Stimulated activated CD4-positive, alpha-beta T cell treated with anti-CD3 and anti-CD28 coated beads, Interleukin-2, amount 100 ng/mL, for 48 hours (primary cell): ENCODE measurements at regions not wholly inside any gene's neighbourhood (a gene's known extent, or its start where the extent isn't known, plus 50 kb on each side); places are given as distances from the start of the nearest gene placed in this dataset.
A peak's percentile ranks its signal among the peaks of the same experiment; 100 is the strongest.
"Not testable (repeated sequence)": the region's sequence is repeated elsewhere in the genome, so short reads cannot be mapped to it uniquely, and the experiment has no call there.

ENCODE experiments used
- DNase-seq, 2 donors: peaks; one replicate each; pipeline ENCODE4 v3.0.0-alpha.2; 2020

DNA sequence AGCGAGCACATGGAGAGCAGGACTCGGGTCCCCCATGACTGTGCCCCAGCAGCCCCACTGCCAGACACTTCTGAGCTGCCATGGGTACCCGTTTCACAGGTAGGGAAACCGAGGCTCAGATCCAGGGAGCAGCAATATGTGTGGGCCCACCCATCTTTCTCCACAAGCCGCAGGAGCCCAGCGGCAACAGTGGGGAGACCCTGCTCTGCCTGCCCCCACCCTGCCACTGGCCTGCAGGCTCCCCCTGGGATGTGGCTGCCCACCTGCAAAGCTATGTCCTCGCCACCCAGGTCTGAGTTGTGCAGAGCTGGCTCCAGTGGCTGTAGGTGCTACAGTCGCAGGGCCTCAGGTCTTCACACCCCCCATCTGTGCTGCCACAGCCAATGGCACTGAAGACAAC lies 50.6 kb upstream of the C1QTNF9B start:
- DNase-seq = no peak

GRCh38 chr13:23949200-23949599 lies 51.9 kb upstream of the C1QTNF9B start:
- no peak for DNase-seq

GRCh38 chr13:23949736-23950135 lies 52.4 kb upstream of the C1QTNF9B start:
- DNase-seq = no peak

DNA sequence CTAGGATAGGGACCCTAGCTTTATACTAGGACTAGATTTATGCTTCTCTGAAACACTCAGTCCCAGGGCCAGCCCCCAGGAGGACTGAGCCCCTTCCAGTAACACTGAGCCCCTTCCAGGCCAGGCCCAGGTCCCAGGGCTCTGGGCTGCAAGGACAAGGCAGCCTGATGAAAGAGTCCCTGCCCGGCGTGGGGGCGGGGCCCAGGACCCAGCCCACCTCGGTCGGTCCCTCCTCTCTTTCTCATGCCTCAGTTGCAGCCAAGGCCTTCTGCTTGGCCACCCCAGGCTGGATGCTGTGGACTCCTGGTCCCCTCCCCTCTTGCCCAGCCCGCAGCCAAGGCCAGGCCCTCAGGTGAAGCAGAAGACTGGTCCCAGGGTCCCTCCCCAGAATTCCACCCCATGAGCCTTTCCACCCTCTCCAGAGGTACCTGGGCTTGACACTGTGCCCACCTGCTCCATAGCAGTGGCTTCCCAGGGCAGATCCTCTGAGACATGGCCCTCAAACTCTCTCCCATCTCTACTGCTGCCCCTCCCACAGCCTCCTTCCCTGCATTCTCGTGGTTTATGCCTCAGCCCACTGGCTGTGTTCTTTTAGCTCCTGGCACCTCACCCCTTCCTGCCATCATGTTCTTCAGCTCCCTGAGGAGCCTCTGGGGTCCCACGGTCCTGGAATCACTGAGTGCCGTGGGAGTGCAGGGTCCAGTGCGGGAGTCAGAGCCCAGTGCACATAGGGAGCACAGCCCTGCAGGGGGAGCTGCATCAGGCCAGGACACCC lies 53.6 kb upstream of the C1QTNF9B start:
- no peak for DNase-seq

GRCh38 chr13:23952796-23953195 lies 55.5 kb upstream of the C1QTNF9B start:
- DNase-seq = no peak

- DNase-seq = no peak
Observed at GRCh38 chr13:23953860-23954512, 56.7 kb upstream of the C1QTNF9B start.

GRCh38 chr13:23955064-23955463 lies 57.8 kb upstream of the C1QTNF9B start:
- no peak for DNase-seq

DNA sequence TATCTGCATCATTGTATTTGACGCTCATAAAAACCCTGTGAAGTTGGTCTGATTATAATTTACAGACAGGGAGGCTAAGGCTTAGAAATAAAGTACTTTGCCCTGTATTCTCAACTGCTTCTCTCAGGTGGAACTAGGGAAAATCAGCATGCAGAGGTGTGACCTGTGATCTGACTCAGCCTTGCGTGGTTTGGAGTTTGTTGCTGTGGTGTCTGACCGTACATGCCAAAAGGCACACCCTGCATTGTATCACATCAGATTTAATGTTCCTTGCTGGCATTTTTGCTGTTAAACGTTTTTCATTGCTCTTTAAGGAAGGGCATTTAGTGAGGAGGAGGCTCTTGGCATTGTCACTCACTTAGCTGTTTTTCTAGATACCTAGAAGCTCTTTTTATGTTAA lies 58.8 kb upstream of the C1QTNF9B start:
- no peak for DNase-seq

GRCh38 chr13:23957981-23958380 lies 60.7 kb upstream of the C1QTNF9B start:
- no peak for DNase-seq

DNA sequence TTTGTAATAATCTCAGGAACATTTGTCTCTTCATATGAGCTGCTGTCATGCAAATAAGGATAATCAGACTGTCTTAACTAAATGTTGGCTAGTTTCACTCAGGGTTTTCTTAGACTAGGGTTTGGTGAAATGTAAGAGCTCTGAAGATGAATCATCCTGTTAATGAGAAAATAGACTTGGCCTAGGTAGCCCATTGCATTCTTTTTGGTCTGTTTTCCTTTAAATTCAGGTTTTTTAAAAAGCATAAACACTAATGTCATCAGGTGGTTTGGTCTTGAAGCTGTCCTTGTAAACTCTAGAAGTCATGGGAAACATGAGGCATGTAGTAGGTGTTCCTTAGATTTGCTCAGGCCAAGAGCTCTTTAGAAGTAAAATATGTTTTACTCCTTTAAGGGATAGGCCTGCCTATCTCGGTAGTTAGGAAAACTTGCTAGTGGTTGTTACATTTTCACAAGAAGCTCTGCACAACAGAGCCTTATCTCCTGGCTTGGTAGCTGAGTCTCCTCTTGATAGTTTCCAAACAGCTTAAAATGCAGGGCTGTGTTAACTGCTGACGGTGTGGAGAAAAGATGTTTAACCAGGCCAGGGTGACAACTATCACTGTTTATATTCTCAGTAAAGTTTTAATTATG lies 62.0 kb upstream of the C1QTNF9B start:
- DNase-seq = no peak

- no peak for DNase-seq
Observed at GRCh38 chr13:23960566-23961156, 63.4 kb upstream of the C1QTNF9B start.

DNA sequence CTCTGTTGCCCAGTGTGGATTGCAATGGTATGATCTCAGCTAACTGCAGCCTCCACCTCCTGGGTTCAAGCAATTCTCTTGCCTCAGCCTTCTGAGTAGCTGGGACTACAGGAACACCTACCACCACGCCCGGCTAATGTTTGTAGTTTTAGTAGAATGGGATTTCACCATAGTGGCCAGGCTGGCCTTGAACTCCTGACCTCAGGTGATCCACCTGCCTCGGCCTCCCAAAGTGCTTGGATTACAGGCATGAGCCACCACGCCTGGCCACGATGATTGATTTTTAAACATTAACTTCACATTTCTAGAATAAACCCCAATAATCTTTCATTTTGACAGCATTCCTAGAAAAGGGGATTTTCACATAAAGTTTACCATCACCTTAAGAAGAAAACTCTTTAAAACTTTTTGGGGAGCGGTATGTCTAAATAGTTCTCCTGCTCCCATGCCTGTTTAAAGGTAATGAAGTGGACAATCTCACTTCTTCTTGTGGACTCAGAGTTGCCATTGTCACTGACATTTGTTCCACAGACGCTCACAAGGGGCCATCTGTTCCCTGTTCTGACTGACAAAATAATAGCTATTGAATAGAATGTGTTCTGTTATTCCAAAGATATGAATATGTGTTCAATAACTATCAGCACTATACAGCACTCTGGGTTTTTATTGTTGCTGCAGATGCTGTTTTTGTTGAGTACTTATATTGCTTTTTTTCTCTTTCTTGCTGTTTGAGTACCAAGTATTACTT lies 66.1 kb upstream of the C1QTNF9B start:
- no peak for DNase-seq

DNA sequence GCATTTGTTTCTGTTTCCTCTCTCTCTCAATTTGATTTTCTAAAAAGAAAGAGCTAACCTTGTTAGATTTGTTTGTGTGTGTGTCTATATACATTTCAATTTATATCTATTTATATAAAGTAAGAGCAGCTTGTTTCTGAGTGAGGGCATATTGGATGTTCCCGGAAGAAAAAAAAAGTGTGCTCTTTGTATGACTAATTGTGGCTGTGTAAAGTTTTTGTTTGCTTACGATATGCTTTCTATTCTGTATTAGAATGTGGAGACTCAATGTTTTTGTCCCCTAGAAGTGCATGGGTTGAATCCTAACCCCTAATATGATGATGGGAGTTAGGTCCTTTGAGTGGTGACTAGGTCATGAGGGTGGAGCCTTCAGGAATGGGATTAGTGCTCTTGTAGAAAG lies 66.6 kb upstream of the C1QTNF9B start:
- no peak for DNase-seq

DNA sequence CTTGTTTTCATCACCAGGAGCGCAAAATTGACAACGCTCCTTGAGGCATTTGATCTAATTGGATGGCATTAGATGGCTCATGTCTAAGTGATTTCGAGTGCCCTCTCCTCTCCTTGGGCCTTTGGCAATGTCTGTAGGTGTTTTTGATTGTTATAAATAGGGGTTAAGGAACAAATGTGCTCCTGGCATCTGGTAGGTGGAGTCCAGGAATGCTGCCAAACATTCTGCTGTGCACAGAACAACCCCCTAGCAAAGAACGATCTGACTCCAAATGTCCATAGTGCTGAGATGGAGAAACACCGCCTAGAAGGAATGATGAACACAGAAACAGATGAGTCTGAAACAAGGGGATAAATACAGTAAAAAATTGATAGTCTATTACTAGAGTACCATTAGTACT lies 68.0 kb upstream of the C1QTNF9B start:
- no peak for DNase-seq

- DNase-seq = no peak
Observed at GRCh38 chr13:23966221-23966690, 69.0 kb upstream of the C1QTNF9B start.

DNA sequence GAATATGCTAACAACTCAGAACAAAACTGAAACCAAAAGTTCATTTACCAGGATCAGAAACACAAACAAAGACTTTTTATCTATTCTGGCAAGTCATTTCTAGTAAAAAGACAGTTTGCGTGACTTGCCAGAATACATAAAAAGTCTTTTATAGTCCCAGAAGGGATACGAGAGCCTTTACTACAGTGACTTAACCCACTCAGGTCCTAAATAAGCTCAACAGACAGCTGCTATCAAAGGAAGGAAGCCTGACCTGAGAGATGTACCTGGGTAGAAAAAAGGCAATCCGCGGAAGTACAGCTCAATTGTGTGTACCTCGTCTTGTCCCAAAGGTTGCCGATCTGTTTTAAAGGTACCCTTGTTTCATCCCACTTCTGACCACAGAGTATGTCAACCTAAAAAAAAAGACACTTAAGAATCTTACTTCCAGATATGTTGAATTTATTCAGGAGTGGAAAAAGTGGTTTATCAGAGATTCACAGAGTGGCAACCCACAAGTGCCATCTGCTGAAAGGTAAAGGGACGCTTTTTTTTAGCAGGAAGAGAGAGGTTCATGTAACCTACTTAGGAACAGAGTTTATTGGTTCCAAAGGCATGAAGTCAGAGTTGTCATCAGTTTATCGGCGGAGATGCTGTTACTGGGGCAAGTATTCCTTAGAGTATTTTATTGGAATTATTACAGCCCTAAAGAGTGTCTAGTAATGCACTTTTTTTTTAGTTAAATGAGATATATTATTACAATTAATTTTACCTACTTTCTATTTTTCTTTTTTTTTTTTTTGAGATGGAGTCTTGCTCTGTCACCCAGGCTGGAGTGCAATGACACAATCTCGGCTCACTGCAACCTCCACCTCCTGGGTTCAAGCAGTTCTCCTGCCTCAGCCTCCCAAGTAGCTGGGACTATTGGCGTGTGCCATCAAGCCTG lies 69.7 kb upstream of the C1QTNF9B start:
- no peak for DNase-seq

- DNase-seq = not testable (repeated sequence)
Observed at GRCh38 chr13:23967792-23968191, 70.5 kb upstream of the C1QTNF9B start.

GRCh38 chr13:23969647-23970046 lies 72.3 kb upstream of the C1QTNF9B start:
- no peak for DNase-seq

- peak in 1 of 2 donors; percentile 10 for DNase-seq
Observed at GRCh38 chr13:23979361-23980159, 82.3 kb upstream of the C1QTNF9B start.

DNA sequence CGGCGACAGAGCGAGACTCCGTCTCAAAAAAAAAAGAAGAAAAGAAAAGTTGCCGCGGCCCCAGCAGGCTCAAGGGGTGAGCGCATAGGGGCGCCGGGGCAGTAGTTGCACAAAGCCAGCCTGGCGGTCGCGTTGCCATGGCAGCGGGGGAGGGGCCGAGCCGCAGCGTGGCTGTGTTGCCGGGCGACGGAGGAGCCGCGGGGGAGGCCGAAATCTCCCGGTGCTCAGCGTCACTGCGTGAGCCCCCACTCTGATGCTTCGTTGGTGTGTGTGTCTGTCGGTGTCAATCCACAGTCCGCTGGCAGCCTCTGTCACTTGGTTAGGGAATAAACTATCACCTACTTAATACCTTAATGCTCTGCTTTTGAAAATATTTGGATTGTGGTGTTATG lies 82.9 kb upstream of the C1QTNF9B start:
- peak; percentile 70 to 79 for DNase-seq

GRCh38 chr13:23983671-23984070 lies 86.4 kb upstream of the C1QTNF9B start:
- DNase-seq = no peak
